K562 (cell line): ENCODE measurements at regions not wholly inside any gene's neighbourhood (a gene's known extent, or its start where the extent isn't known, plus 50 kb on each side); places are given as distances from the start of the nearest gene placed in this dataset.

Experiments
- EGR1 ChIP-seq: fragments of 450-650 bp; conservative IDR thresholded peaks from 2 replicates; pipeline ENCODE4 v1.6.1; 2017; ENCODE audit warnings: mild to moderate bottlenecking
- EP300 ChIP-seq: IDR thresholded peaks from 2 replicates; pipeline ENCODE4 v1.6.1; 2012; ENCODE audit warnings: low read length, improper control_type of control experiment
- LCOR ChIP-seq: sonication (generic); formaldehyde crosslinking; IDR thresholded peaks from 2 replicates; pipeline ENCODE4 v1.8.0; 2022; ENCODE audit warnings: mild to moderate bottlenecking, missing genetic modification reagents
- SMC3 ChIP-seq: conservative IDR thresholded peaks from 2 replicates; pipeline ENCODE4 v1.6.1; 2011; ENCODE audit warnings: low read depth, low read length, improper control_type of control experiment; ENCODE audit not compliant: insufficient read depth
- SRSF7 ChIP-seq: fragments of 200-400 bp; formaldehyde crosslinking; optimal IDR thresholded peaks from 2 replicates; pipeline ENCODE3; 2017; ENCODE audit warnings: mild to moderate bottlenecking, low read depth, low read length

DNA sequence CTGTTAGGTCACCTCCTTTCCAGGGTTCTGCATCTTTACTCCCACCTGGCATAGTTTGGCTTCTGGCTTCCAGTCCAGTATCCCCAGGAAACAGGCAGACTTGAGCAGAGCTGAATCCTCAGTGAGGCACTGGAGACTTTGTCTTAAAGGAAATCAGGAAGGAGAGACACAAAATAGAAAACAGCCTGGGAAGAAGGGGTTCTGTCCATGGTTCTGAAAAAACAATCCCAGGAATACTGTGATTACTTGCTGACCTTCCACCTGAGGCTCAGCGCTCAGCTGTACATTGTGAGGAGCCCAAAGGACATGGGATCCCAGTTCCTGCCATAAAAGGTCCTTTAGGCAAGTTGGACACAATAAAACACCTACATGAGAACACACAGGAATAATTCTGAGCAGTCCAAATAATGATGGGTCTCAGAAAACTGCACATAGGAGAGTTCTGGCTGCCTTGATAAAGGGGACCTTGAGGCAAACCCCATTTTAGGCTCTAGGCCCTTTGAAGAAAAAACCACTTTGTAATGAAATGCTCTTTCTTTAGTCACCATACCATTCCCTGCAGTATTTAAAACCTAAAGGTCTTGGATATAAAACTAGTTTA lies 81.4 kb upstream of the CRHR1 start:
- TF ChIP-seq SRSF7 (no peak), LCOR (CRISPR knock-in tag) (no peak), EP300 (no peak), EGR1 (no peak), SMC3 (no peak)
